PC-9 (cell line): ENCODE measurements at regions not wholly inside any gene's neighbourhood (a gene's known extent, or its start where the extent isn't known, plus 50 kb on each side); places are given as distances from the start of the nearest gene placed in this dataset.

Experiments
- BruUV-seq: library from RNA; stranded (reverse); fragments of 400-500 nt; replicated peaks from 2 replicates; lab custom pipeline; 2021; lab: Mats Ljungman, UMichigan
- CTCF ChIA-PET: fragments of 300-600 bp; sonication (Branson Sonifier 250); formaldehyde crosslinking; loops from one replicate; lab custom pipeline; 2022; ENCODE audit warnings: antibody characterized with exemption; lab: Charles Lee
- POLR2A ChIA-PET: fragments of 300-600 bp; sonication (Branson Sonifier 250); formaldehyde crosslinking; loops from one replicate; lab custom pipeline; 2022; ENCODE audit warnings: antibody characterized with exemption; ENCODE audit not compliant: unreplicated experiment; lab: Charles Lee
- DNase-seq, 2 experiments: peaks; one replicate each; pipeline versions ENCODE4 v3.0.0 to v3.0.0-alpha.2; 2015 to 2022; ENCODE audit warnings: mixed read lengths in 1 of 2
- H2AFZ ChIP-seq: fragments of 200-600 bp; sonication (generic); 2 replicates; pipeline ENCODE4 v1.8.1; 2017; ENCODE audit warnings: antibody characterized with exemption
- H3F3A ChIP-seq: fragments of 200-600 bp; sonication (generic); 2 replicates; pipeline ENCODE4 v1.8.1; 2017; ENCODE audit warnings: antibody characterized with exemption, mild to moderate bottlenecking, low read depth; ENCODE audit not compliant: insufficient read depth
- H3K27ac ChIP-seq: fragments of 200-600 bp; sonication (generic); 2 replicates; pipeline ENCODE4 v1.6.1; 2016; ENCODE audit warnings: mixed run types
- H3K27me3 ChIP-seq: fragments of 200-600 bp; sonication (generic); 2 replicates; pipeline ENCODE4 v1.6.1; 2016; ENCODE audit warnings: low read depth, mixed run types; ENCODE audit not compliant: insufficient read depth
- H3K36me3 ChIP-seq: fragments of 200-600 bp; sonication (generic); 2 replicates; pipeline ENCODE4 v1.6.1; 2016; ENCODE audit warnings: low read depth, mixed run types
- H3K4me1 ChIP-seq: fragments of 200-600 bp; sonication (generic); replicated peaks from 2 replicates; pipeline ENCODE4 v1.6.1; 2016; ENCODE audit warnings: mixed run types; ENCODE audit not compliant: insufficient read depth
- H3K4me2 ChIP-seq: fragments of 200-600 bp; sonication (generic); 2 replicates; pipeline ENCODE4 v1.6.1; 2017; ENCODE audit warnings: mixed run types
- H3K4me3 ChIP-seq: fragments of 200-600 bp; sonication (generic); 2 replicates; pipeline ENCODE4 v1.6.1; 2016; ENCODE audit warnings: mixed run types
- H3K79me2 ChIP-seq: fragments of 200-600 bp; sonication (generic); 2 replicates; pipeline ENCODE4 v1.6.1; 2017; ENCODE audit warnings: low read depth, mixed run types
- H3K9me2 ChIP-seq: fragments of 200-600 bp; sonication (generic); 2 replicates; pipeline ENCODE4 v1.8.1; 2017; ENCODE audit warnings: mild to moderate bottlenecking; ENCODE audit not compliant: insufficient read depth
- H3K9me3 ChIP-seq: fragments of 200-600 bp; sonication (generic); 2 replicates; pipeline ENCODE4 v1.8.1; 2016; ENCODE audit warnings: low read depth; ENCODE audit not compliant: insufficient read depth
- H4K20me1 ChIP-seq: fragments of 200-600 bp; sonication (generic); 2 replicates; pipeline ENCODE4 v1.8.1; 2017; ENCODE audit not compliant: insufficient read depth
- CTCF ChIP-seq: fragments of 200-600 bp; sonication (generic); conservative IDR thresholded peaks from 2 replicates; pipeline ENCODE4 v1.6.1; 2017; ENCODE audit warnings: mixed run types, antibody characterized with exemption, mild to moderate bottlenecking, moderate library complexity
- EZH2 ChIP-seq: fragments of 200-600 bp; sonication (generic); IDR thresholded peaks from 2 replicates; pipeline ENCODE4 v1.8.0; 2017; ENCODE audit warnings: antibody characterized with exemption, low read depth
- intact Hi-C: fragments of 100-400 bp; cut with micrococcal nuclease; formaldehyde crosslinking; loops from one replicate; pipeline ENCODE4 v1.10.0; 2022; ENCODE audit not compliant: unreplicated experiment

- no peak for DNase-seq
- no peak for TF ChIP-seq EZH2
- peak; percentile 70 for TF ChIP-seq CTCF
- no TSS peak for BruUV-seq
- Histone ChIP-seq H3K4me1 (no peaks in the 10 kb centered on the region), H4K20me1 (no peaks in the 10 kb centered on the region), H3F3A (no peaks in the 10 kb centered on the region), H3K79me2 (no peaks in the 10 kb centered on the region), H3K4me2 (no peak overlapping the region), H3K4me3 (no peak overlapping the region), H3K9me2 (no peaks in the 10 kb centered on the region; the same call in 1 of the 2 replicates), H3K36me3 (no peaks in the 10 kb centered on the region), H2AFZ (no peak overlapping the region), H3K27ac (no peak overlapping the region), H3K27me3 (no peaks in the 10 kb centered on the region), H3K9me3 (no peaks in the 10 kb centered on the region)
- ChIA-PET POLR2A (no interaction called here), CTCF (interaction anchor here (0.5 kb wide), 1 partner anchor 199 kb away, joined by 5 read pairs; no protein-coding TSS in a partner anchor)
- intact Hi-C loops = loop anchor here (1.0 to 10.0 kb wide), 2 partner anchors 102 to 173 kb away; no protein-coding TSS in a partner anchor
These were observed 72.3 kb upstream of the TNMD start for GRCh38 chrX:100512471-100512870.

GRCh38 chrX:100494646-100495370 lies 84.7 kb upstream of the PCDH19 start:
- H2AFZ ChIP-seq = no peak overlapping the region
- no peaks in the 10 kb centered on the region for H3K27me3 ChIP-seq
- H3F3A ChIP-seq = no peaks in the 10 kb centered on the region
- CTCF ChIA-PET = no interaction called here
- no TSS peak for BruUV-seq
- H3K4me2 ChIP-seq = peak overlapping the region; percentile 42; the same call in 1 of the 2 replicates
- no peaks in the 10 kb centered on the region for H3K9me2 ChIP-seq
- DNase-seq = peak in 1 of 2 experiments; percentile 68
- TF ChIP-seq CTCF (no peak), EZH2 (no peak)
- H3K27ac ChIP-seq = no peak overlapping the region
- no peaks in the 10 kb centered on the region for H4K20me1 ChIP-seq
- no peak overlapping the region for H3K4me3 ChIP-seq
- H3K79me2 ChIP-seq = no peaks in the 10 kb centered on the region
- intact Hi-C loops = no loop called here
- no peaks in the 10 kb centered on the region for H3K36me3 ChIP-seq
- H3K9me3 ChIP-seq = no peaks in the 10 kb centered on the region
- H3K4me1 ChIP-seq = peaks cover 19% of the 10 kb centered on the region
- POLR2A ChIA-PET = no interaction called here

- Histone ChIP-seq H3K36me3 (no peaks in the 10 kb centered on the region), H2AFZ (no peak overlapping the region), H3F3A (no peaks in the 10 kb centered on the region), H3K9me3 (no peaks in the 10 kb centered on the region), H3K4me1 (peaks cover 19% of the 10 kb centered on the region), H3K4me3 (no peak overlapping the region), H3K4me2 (no peak overlapping the region), H3K9me2 (no peaks in the 10 kb centered on the region), H3K27ac (no peak overlapping the region), H3K79me2 (no peaks in the 10 kb centered on the region), H3K27me3 (no peaks in the 10 kb centered on the region), H4K20me1 (no peaks in the 10 kb centered on the region)
- intact Hi-C loops = no loop called here
- CTCF ChIA-PET = no interaction called here
- no peak for DNase-seq
- BruUV-seq = no TSS peak
- no peak for TF ChIP-seq EZH2
- TF ChIP-seq CTCF = no peak
- POLR2A ChIA-PET = no interaction called here
These were observed 81.1 kb upstream of the PCDH19 start for GRCh38 chrX:100491174-100491573.
